T-helper 17 cell (primary cell): ENCODE measurements at regions not wholly inside any gene's neighbourhood (a gene's known extent, or its start where the extent isn't known, plus 50 kb on each side); places are given as distances from the start of the nearest gene placed in this dataset.
A peak's percentile ranks its signal among the peaks of the same experiment; 100 is the strongest.

Source experiments
- ATAC-seq: fragments of 150-1000 bp; cut with Tn5 transposase; 2 replicates; pipeline ENCODE4 v1.10.0; 2021; ENCODE audit warnings: mild to moderate bottlenecking, moderate library complexity
- DNase-seq, 3 donors: peaks; one replicate each; pipeline versions ENCODE4 v3.0.0 to v3.0.0-alpha.2; 2020 to 2021
- H3K9me3 ChIP-seq: one replicate; pipeline ENCODE4 v1.7.0; 2013; ENCODE audit warnings: low read length, mild to moderate bottlenecking; ENCODE audit not compliant: control insufficient read depth, poor library complexity, severe bottlenecking
- H3K27ac Mint-ChIP-seq: one replicate; pipeline ENCODE4 v1.8.0; 2022; ENCODE audit warnings: mild to moderate bottlenecking, moderate library complexity, mixed read lengths
- H3K27me3 Mint-ChIP-seq: one replicate; pipeline ENCODE4 v1.8.0; 2022; ENCODE audit warnings: mixed read lengths
- H3K36me3 Mint-ChIP-seq: one replicate; pipeline ENCODE4 v1.8.0; 2022; ENCODE audit warnings: low read depth, mixed read lengths
- H3K4me1 Mint-ChIP-seq: one replicate; pipeline ENCODE4 v1.8.0; 2022; ENCODE audit warnings: mild to moderate bottlenecking, mixed read lengths
- H3K4me3 Mint-ChIP-seq: one replicate; pipeline ENCODE4 v1.8.0; 2022; ENCODE audit warnings: mild to moderate bottlenecking, moderate library complexity, mixed read lengths

DNA sequence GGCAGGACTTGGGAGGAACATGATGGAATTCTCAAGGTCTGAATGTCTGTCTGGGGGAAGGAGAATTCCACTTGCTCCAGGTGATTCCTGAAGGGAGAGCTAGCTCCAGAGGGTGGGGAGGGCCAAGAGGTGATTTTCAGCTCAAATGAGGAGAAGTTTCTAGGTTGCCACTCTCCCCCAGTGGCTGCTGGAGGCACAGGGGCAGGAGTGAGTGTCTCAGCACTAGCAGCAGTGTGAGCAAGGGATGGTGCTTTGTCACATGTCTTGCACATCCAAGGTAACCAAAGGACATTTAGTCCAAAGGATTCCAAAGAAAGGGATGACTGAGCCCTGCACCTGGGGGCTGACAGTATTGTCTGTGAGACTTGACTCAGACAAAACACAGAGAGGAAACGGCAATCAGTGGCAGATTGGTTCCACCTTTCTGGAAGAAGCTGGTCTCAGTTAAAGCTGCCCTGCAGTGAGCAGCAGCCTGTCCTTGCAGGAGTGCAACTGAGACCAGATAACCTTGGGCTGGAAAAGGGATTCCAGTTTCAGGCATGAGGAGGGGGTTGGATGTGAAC lies 51.2 kb upstream of the PCBD1 start:
- Mint-ChIP-seq H3K36me3 (no peaks in the 10 kb centered on the region), H3K27me3 (peaks cover 33% of the 10 kb centered on the region), H3K4me3 (no peak overlapping the region), H3K4me1 (peaks cover 8% of the 10 kb centered on the region), H3K27ac (peak overlapping the region; percentile 85)
- ATAC-seq (no peak), DNase-seq (no peak)
- H3K9me3 ChIP-seq, result no peaks in the 10 kb centered on the region

DNA sequence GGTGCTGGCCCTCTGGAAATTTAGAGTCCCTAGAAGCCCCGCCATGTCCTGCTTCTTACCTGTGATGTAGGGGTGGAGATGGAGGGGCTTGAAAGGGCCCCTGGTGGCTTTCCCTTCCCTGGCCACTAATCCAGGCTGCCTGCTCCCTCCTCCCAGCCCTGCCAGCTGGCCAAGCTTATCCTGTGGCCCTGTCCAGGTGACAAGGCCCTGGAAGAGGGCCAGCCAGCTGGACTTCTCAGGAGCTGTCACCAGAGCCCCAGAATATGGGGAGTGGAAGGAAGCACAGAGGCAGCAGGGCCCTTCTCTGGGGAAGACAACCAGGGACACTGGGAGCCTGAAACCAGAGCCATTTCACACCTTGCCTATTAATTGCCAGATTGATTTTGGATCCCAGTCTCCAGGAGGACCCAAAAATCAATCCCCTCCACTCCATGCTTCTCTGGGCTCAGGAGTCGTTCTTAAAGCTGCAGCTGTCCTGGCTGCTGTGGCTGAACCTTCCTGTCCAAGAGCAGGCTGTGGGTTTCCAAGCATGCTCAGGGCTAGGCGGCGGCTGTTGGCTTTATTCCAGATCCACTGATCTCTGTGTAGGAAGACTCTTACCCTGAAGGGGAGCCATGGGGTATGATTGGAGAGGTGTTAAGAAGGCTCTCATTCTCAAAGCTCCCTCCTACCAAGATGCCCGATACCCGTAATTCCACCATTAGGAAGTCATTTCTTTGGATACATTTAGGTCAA lies 52.6 kb upstream of the PCBD1 start:
- H3K36me3 Mint-ChIP-seq, result no peaks in the 10 kb centered on the region
- ATAC-seq, result no peak
- DNase-seq, result no peak
- H3K4me1 Mint-ChIP-seq, result peaks cover 10% of the 10 kb centered on the region
- H3K27ac Mint-ChIP-seq, result no peak overlapping the region
- H3K27me3 Mint-ChIP-seq, result peaks cover 37% of the 10 kb centered on the region
- no peaks in the 10 kb centered on the region for H3K9me3 ChIP-seq
- no peak overlapping the region for H3K4me3 Mint-ChIP-seq

GRCh38 chr10:70942125-70942524 lies 53.8 kb upstream of the PCBD1 start:
- Mint-ChIP-seq H3K4me3 (no peak overlapping the region), H3K27ac (no peak overlapping the region), H3K4me1 (peaks cover 5% of the 10 kb centered on the region), H3K27me3 (peaks cover 35% of the 10 kb centered on the region), H3K36me3 (no peaks in the 10 kb centered on the region)
- H3K9me3 ChIP-seq, result no peaks in the 10 kb centered on the region
- ATAC-seq (no peak), DNase-seq (no peak)

DNA sequence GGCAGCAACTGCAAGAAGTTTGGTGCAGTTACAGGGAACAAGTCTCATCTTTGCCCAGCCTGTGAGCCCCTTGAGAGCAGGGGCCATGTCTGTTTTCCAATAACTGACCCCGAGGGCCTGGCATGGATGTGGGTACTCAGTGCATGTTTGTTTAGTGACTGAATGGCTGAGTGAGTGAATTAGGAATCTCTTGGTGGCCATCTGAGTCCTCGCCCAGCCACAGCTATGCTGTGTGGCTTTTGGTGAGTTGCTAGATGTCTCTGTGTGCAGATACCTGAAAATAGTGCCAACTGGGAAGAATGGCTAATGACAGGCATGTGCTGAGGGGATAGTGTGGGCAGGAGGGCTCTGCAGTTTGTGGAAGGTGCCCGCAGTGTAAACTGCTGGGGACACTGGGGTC lies 54.4 kb upstream of the PCBD1 start:
- H3K27ac Mint-ChIP-seq, result no peak overlapping the region

DNA sequence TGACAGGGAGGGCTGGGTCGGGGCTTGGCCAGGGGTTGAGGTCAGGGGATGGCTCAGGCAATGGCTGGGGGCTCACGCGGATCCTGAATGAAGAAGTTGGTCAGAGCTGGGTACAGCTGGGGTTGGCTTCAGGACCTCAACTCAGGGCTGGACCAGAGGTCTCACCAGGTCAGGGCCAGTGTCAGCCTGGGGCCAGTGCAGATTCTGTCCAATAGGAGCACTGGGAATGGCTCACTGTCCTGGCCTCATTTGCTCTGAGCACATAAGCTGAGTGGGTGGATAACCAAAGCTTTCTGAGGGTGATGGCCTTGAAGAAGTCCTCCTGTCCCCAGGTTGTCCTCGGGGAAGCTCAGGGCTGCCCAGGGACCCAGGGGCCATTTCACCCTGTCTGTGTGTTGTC lies 54.9 kb upstream of the PCBD1 start:
- Mint-ChIP-seq H3K4me1 (peaks cover 5% of the 10 kb centered on the region), H3K36me3 (no peaks in the 10 kb centered on the region), H3K27me3 (peaks cover 34% of the 10 kb centered on the region), H3K4me3 (no peak overlapping the region), H3K27ac (no peak overlapping the region)
- no peaks in the 10 kb centered on the region for H3K9me3 ChIP-seq
- DNase-seq, result no peak
- ATAC-seq, result no peak

More for the DNA sequence above, 54.4 kb upstream of the PCBD1 start:
- Mint-ChIP-seq H3K36me3 (no peaks in the 10 kb centered on the region), H3K4me3 (no peak overlapping the region), H3K27me3 (peaks cover 34% of the 10 kb centered on the region), H3K4me1 (peaks cover 5% of the 10 kb centered on the region)
- DNase-seq (no peak), ATAC-seq (no peak)
- no peaks in the 10 kb centered on the region for H3K9me3 ChIP-seq

GRCh38 chr10:70943841-70944466 lies 55.6 kb upstream of the PCBD1 start:
- peaks cover 5% of the 10 kb centered on the region for H3K4me1 Mint-ChIP-seq
- no peak overlapping the region for H3K4me3 Mint-ChIP-seq
- no peak for ATAC-seq
- peaks cover 33% of the 10 kb centered on the region for H3K27me3 Mint-ChIP-seq
- no peak overlapping the region for H3K27ac Mint-ChIP-seq
- H3K36me3 Mint-ChIP-seq, result no peaks in the 10 kb centered on the region
- no peaks in the 10 kb centered on the region for H3K9me3 ChIP-seq
- no peak for DNase-seq

GRCh38 chr10:70950037-70950436 lies 61.7 kb upstream of the PCBD1 start:
- DNase-seq (no peak), ATAC-seq (no peak)
- Mint-ChIP-seq H3K27me3 (peaks cover 22% of the 10 kb centered on the region), H3K4me1 (peaks cover 2% of the 10 kb centered on the region), H3K4me3 (no peak overlapping the region), H3K36me3 (peaks cover 2% of the 10 kb centered on the region), H3K27ac (no peak overlapping the region)
- H3K9me3 ChIP-seq, result no peaks in the 10 kb centered on the region

GRCh38 chr10:70950801-70951200 lies 62.4 kb upstream of the PCBD1 start:
- ATAC-seq, result no peak
- peaks cover 2% of the 10 kb centered on the region for H3K4me1 Mint-ChIP-seq
- no peak overlapping the region for H3K4me3 Mint-ChIP-seq
- peaks cover 18% of the 10 kb centered on the region for H3K27me3 Mint-ChIP-seq
- no peak overlapping the region for H3K27ac Mint-ChIP-seq
- no peak for DNase-seq
- H3K36me3 Mint-ChIP-seq, result peaks cover 2% of the 10 kb centered on the region
- H3K9me3 ChIP-seq, result no peaks in the 10 kb centered on the region

DNA sequence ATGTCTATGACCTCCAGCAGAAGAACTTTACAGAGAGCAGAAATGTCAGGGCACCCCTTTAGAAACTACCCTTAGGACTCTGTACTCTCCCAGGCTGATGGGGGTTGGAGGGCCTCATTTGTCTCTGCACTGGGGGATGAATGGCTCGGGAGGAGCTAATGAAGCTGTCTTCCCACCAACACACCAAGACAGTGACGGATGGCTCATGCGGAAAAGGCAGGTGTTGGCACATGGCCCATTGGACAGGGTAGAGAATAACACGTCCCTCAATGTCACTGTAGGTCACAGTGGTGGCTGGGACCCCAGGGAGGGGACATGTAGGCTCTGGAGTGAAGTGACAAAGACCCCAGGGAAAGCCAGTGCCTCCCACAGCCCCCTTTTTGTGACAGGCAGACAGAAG lies 64.0 kb upstream of the PCBD1 start:
- H3K27me3 Mint-ChIP-seq, result peaks cover 12% of the 10 kb centered on the region
- peaks cover 2% of the 10 kb centered on the region for H3K4me1 Mint-ChIP-seq
- no peak for DNase-seq
- no peak overlapping the region for H3K4me3 Mint-ChIP-seq
- H3K9me3 ChIP-seq, result no peaks in the 10 kb centered on the region
- peaks cover 2% of the 10 kb centered on the region for H3K36me3 Mint-ChIP-seq
- no peak overlapping the region for H3K27ac Mint-ChIP-seq
- ATAC-seq, result no peak

DNA sequence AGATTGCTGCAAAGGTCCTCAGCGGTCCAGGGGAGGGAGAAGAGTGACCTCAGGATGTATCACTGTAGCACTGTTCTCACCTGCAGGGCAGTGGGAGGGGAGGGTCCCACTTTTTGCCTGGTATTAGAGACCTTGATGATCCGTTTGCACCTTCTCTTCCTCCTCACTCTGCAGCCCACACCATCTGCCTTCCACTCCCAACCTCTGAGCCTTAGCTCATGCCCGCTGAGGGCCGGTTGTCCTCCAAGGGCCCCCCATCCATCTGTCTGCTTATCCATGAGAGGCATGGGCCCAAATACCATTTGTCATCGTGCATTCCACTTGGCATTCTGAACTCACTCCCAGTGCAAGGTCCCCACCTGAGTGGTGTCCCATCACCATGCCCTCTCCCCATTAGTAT lies 64.6 kb upstream of the PCBD1 start:
- H3K27me3 Mint-ChIP-seq, result peaks cover 12% of the 10 kb centered on the region
- H3K36me3 Mint-ChIP-seq, result peaks cover 2% of the 10 kb centered on the region
- peaks cover 2% of the 10 kb centered on the region for H3K4me1 Mint-ChIP-seq
- no peaks in the 10 kb centered on the region for H3K9me3 ChIP-seq
- no peak overlapping the region for H3K27ac Mint-ChIP-seq
- DNase-seq (no peak), ATAC-seq (no peak)
- H3K4me3 Mint-ChIP-seq, result no peak overlapping the region

DNA sequence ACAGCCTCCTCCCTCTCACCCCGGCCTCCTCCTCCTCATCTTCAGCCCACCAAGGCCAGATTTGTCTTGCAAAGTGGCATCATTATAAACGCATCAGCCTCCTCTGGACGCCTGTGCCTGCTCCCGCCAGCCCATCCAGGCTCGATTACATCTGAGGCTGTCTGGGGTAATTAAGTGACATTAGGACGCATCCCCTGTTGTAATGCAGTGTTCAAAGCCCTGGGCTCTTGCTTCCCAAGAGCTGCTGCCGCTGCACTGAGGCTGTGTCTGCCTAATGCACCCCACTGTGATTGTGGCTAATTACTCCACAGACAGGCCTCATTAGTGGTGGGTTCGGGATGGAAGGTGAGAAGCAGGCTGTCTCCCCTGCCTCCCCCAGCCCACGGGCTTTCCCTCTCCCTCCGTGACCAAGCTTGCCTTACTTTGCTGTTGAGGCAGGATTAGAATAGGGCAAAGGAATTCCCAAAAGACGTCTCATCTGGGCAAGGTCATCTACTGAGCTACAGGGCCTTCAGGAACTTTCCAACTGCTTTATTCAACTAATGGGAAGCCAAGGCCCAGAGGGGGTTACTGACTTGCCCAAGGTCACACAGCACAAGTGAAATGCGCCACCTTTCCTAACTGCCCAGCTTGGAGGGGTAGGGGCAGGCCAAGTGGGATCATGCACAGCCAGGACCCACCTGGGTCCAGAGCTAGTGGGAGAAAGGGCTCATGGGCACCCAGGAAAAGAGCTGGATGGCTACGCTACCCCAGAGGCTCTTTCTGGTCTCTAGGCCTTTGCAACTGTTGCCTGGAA lies 66.2 kb upstream of the PCBD1 start:
- no peak for DNase-seq
- Mint-ChIP-seq H3K4me1 (peaks cover 2% of the 10 kb centered on the region), H3K27ac (no peak overlapping the region), H3K4me3 (no peak overlapping the region), H3K36me3 (peaks cover 2% of the 10 kb centered on the region), H3K27me3 (peaks cover 12% of the 10 kb centered on the region)
- no peaks in the 10 kb centered on the region for H3K9me3 ChIP-seq
- no peak for ATAC-seq

GRCh38 chr10:70956029-70956759 lies 67.8 kb upstream of the PCBD1 start:
- no peaks in the 10 kb centered on the region for H3K4me1 Mint-ChIP-seq
- no peaks in the 10 kb centered on the region for H3K36me3 Mint-ChIP-seq
- H3K27ac Mint-ChIP-seq, result no peak overlapping the region
- peaks cover 7% of the 10 kb centered on the region for H3K27me3 Mint-ChIP-seq
- DNase-seq, result no peak
- no peak overlapping the region for H3K4me3 Mint-ChIP-seq
- H3K9me3 ChIP-seq, result no peaks in the 10 kb centered on the region
- ATAC-seq, result no peak

DNA sequence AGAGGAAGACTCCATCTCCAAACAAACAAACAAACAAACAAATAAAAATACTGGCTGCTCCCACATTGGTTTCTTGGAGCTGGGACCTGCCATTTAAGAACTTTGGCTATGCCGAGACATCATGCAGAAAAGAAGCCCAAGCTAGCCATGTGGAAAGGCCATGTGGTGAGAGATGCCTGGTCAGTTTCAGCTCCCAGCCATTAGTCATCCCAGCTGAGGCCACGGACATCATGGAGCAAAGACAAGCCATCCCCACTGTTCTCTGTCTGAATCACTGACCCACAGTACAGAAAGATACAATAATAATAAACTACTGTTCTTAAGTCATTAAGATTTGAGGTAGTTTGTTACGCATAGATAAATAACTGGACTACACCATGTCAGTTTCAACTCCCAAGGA lies 70.0 kb upstream of the PCBD1 start:
- no peaks in the 10 kb centered on the region for H3K36me3 Mint-ChIP-seq
- peaks cover 9% of the 10 kb centered on the region for H3K27me3 Mint-ChIP-seq
- ATAC-seq (no peak), DNase-seq (no peak)
- H3K27ac Mint-ChIP-seq, result no peak overlapping the region
- no peaks in the 10 kb centered on the region for H3K9me3 ChIP-seq
- no peaks in the 10 kb centered on the region for H3K4me1 Mint-ChIP-seq
- no peak overlapping the region for H3K4me3 Mint-ChIP-seq
